HG03175 (cell line): ENCODE measurements at regions not wholly inside any gene's neighbourhood (a gene's known extent, or its start where the extent isn't known, plus 50 kb on each side); places are given as distances from the start of the nearest gene placed in this dataset.
"Not testable (repeated sequence)": the region's sequence is repeated elsewhere in the genome, so short reads cannot be mapped to it uniquely, and the experiment has no call there.

Experiments
- ATAC-seq: cut with Tn5 transposase; IDR thresholded peaks from one replicate; pipeline ENCODE4 v1.9.1; 2021; ENCODE audit warnings: mild to moderate bottlenecking, moderate library complexity; ENCODE audit not compliant: unreplicated experiment

DNA sequence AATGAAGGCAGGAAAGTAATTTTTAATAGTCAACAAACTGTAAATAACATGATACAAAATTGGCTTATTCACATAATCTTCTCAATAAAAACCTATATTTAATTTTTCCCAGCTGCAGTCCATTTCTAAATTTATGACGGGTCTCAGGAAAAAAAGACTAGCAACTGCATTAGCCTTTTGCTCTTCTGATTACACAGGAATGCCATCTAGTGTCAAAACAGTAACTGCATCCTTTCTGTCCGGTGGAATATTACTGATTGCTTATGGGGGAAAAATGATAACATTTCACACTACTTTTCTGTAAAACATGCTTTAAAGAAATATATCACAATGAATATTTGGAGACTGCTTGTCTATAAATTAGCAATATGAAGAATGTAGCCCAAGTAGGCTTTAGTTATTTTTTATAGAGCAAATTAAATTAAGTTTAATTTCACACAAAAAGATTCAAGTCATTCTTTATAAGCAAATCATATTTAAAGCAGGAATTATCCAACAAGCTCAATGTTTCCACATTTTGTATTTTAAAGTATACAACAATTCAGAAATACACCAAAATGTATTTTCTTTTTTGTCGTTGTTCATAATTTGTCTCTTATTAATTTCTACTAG lies 534.7 kb downstream of the CDH10 start:
- ATAC-seq = no peak

DNA sequence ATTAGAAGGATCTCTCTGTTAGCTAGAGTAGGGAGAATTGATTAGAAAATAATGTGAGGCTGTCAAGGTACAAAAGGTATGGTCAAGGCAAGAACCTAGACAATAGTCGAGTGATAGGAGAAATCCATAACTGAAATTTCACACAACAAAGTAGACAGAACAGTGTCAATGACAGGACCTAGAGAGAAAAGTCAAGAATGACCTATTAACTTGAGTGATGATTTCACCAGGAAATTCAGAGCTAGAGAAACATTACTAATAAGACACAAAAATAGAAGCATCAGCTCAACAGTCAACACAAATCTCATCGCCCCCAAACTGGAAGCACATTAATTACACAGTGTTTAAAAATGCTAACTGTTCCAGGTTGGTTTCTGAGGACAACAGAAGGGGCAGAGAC lies 532.4 kb downstream of the CDH10 start:
- no peak for ATAC-seq

DNA sequence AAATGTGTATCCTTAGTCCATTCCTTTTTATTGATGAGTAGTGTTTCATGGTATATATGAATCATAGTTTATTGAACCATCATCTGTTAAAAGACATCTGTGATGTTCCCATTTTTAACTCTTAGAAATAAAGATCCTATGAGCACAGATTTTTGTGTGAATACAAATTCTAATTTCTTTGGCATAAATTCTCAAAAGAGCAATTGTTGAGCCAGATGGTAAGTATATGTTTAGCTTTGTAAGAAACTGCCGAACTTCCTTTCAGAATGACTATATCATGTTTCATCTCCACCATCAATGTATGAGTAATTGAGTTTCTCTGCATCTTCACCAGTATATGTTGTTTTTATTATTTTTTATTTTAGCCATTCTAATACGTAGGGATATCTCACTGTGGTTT lies 526.4 kb downstream of the CDH10 start:
- ATAC-seq = no peak

DNA sequence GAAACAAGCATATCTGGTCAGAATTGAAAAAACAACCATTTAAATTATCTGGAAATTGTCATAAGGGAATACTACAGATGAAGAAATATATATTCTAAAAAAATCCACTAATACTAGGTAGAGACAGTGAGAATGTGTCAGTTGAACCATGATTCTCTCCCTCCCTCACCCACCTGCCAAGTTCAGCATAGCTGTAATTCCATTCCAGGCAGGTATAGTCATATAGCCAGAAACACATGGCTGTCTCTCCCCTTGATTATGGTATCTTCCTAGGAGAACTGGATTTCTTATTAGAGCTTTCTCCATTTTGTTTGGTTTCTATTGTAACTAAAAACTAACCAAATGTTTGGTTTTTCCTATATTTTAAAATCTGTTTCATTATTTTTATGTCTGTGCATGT lies 509.2 kb downstream of the CDH10 start:
- no peak for ATAC-seq

DNA sequence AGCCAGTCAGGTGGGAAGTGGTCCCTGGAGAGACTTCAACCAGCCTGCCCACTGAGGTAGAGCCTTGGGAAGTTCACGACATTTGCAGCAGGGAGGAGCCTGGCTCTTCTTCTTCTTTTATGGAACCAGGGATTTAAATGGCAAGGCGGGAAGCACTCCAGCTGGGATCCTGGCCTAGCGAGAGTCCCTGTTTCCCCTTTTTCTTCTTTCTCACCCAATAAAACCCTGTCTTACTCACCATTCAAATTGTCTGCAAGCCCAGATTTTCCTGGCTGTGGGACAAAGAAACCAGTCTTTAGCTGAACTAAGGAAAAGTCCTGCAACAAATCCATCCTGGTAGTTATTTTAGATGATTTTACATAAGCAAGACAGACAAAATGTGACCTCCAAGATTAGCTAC lies 503.7 kb downstream of the CDH10 start:
- ATAC-seq = no peak

DNA sequence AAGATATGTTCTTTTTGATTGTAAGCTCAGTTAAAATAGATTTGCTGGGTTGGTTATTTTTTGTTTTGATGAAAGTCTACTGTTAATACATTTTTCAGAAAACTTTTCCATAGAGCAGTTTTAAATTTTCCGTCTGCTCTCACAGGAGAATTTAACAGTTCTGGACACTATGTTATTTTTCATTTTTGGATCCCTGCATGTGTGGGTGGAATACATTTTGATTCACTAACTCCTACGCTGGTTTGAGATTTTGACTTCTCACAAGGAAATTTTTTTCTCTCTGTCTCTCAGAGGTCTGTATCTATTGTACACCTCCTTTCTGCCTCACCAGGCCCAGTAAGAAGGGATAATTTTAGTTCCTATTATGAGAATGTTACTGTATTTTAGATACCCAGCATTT lies 502.4 kb downstream of the CDH10 start:
- no peak for ATAC-seq

DNA sequence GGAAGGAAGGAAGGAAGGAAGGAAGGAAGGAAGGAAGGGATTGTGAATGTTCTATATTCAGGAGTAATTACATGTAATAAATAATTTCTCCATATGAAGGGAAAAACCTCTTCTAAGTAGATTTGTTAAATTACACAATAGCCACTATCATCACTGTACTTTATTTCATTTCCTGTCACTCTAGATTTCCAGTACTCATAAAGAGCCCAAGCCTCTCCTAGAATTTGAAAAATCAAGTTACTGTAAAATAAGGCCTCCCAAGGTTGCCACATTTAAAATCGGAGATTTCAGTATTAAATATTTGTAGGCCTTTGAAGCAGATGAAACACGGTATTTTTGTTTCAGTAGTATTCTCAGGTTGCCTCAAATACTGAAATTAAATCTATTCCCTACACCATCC lies 499.0 kb downstream of the CDH10 start:
- ATAC-seq = no peak

DNA sequence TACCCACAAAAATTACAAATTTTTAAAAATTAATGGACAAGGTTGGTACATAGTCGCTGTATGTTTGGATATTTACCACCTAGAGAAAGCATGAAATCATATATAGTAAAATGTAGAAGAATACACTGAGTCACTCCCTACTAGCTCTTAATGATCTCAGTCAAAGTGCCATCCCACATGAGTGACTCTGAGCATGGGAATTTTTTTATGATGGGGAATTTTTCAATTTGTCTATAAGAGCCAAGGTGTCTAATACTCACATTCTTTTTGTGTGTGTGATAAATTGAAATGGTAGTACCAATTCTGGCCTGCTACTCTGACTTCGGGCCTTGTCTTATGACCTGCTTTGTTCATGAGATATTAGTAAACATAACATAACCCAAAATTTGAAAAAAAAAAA lies 483.2 kb downstream of the CDH10 start:
- no peak for ATAC-seq

DNA sequence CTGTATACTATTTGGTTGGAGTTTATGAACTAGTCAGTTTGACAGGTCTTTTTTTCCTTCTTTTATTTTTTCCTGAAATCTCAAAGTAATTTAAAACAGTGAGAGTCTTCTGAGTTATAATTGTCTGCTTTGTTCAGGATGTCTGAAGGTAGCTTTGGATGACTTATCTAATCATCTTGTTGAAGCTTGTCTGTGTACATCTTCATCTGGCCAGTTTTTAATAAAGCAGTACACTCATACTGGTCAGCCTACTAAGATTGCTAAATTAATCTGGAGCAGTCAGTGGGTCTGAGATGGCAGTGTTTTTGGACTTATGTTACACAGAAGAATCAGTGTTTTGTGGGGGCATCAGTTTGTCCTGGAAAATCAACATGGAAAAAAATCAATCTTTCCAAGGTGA lies 482.4 kb downstream of the CDH10 start:
- ATAC-seq = no peak

DNA sequence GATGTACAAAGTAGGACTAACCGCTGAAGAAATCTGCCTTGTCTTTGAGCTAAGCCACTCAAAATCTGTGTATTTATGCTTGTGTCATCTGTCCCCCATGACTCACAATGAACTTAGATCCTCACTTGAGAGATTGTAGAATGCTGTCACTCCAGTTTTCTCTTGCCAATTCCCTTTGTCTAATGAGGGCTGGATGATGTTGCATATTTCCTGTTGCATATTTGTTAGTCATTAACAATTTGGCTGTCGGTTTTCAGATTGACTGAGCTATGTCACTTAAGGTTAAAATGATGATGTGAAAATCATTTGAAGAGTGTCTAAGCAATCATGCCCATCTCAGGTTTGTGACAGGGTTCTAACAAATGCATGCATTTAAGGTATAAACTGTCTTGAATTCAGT lies 481.7 kb downstream of the CDH10 start:
- ATAC-seq = no peak

DNA sequence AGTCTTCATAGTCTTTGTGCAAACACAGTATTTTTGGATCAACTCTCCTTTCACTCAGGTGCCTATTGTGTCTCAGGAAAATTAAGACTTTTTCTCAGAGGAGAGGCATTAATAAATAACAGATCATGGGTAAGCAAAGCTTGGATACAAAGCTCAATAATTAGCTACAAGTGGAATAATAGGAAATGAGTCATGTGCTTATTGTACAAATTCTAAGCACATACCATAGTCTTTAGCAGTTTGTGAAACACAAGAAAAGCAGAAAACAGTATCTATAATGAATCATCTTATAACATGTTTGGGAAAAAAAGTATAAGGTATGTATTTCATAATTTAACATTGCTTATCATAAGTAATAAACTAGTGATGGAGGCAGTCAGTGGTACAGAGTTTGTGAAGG lies 477.0 kb downstream of the CDH10 start:
- no peak for ATAC-seq

DNA sequence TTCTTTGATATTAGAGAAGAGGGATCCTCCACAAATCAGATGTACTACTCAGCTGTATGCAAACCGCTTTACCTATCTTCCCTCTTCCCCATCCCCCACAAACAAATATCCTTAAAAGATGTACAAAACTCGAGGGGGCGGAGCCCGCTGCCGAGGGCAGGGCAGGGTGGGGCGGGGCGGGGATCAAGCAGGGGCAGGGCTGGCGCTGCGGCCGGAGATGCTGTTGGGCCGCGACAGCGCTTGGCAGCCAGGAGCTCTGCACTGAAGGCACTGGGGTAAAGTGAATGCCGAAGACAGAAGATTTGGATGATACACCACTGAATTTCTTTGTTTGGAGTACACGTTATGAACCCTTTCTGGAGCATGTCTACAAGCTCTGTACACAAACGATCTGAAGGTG lies 474.8 kb downstream of the CDH10 start:
- ATAC-seq = no peak

DNA sequence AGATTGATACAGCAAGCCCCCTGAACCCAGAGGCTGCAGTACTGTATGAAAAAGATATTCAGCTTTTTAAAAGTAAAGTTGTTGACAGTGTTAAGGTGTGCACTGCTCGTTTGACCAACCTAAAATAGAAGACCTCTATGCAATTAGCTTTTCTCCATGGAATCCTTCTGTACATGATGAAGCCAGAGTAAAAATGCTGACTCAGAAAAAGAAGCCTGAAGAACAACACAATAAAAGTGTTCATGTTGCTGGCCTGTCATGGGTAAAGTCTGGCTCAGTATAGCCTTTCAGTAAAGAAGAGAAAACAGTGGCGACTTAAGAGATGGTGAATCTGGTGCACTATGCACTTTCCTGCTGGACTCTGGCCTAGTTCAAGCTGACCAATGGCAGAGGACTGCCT lies 473.8 kb downstream of the CDH10 start:
- ATAC-seq = not testable (repeated sequence)

DNA sequence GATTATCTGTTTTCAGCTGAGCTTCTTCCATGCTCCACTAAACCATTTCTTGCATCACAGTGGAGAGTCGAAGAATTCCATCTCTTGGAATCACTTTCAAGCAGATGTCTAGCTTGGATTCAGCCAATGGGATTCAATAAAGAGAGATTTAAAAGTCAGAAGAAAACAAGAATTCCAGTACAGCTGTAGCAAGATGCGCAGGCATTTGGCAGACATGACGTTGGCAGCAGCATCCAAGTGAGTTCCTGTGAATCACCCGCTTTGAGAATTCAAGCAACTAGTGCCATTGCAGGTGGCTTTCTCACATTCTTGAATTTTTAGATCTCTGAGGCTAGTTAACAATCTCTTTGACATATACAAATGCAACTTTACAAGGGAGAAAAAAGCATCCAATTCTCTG lies 467.0 kb downstream of the CDH10 start:
- no peak for ATAC-seq

DNA sequence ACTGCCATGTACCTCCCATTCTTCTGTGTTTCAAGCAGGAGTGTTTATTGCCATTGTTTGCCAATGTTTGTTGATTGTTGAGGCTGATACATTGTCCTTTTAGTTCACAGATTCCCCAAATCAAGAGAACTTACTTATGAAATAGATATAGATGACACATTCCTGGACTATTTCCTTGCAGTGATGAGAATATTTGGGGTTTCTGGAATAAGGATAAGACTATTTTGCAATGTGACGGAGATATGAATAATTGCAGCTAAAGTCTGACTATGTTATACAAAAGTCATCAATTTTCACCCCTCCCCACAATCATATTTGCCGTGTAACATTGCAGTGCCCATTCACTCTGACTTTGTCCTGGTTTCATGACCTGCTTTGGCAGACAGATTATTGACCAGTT lies 460.8 kb downstream of the CDH10 start:
- no peak for ATAC-seq

DNA sequence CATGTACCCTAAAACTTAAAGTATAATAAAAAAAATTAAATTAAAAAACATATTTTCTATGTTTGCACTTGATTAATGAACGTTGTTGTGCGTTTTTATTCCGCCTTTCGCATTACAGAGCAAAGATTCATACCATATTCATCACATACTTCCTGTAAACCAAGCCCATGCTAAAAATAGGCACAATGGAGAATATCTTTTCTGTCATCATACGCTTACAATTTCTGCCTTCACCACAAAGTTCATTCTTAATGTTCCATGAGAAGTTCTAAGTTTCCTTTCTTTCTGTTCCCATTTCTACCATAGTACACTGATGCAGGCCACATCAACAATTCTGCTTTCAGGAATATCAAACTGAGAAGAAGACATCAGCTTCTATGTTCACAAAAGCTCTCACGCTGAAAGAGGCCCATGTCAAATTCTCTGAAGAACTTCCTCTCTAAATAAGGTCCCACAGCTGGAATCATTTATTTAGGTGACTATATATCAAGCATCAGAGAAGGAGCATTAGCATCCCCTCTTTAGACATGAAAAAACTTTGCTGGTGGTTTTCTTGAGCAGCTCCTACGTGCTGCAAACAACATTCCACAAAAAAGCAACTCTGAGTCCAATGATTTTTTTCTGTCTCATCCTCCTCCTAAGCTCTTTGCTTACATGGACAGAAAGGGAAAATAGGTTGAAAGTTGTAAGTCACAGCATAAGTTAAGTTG lies 456.4 kb downstream of the CDH10 start:
- ATAC-seq = no peak

DNA sequence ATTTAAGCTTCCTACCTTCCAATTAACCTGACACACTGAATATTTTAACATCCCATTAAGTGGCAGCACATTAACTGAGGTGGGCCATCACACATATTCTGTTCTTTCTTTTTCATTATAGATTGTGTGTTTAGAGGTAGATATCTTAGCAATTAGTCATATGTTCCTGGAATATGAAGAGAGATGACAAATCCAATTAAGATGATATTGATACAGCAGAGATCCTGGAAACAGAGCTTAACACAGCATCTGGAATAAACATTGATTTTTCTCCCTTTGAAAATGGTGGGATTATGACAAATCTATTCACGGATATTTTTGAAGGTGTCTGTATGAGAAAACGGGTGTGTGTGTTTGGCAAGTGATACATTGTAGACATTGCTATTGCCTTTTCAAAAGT lies 448.0 kb downstream of the CDH10 start:
- ATAC-seq = no peak

DNA sequence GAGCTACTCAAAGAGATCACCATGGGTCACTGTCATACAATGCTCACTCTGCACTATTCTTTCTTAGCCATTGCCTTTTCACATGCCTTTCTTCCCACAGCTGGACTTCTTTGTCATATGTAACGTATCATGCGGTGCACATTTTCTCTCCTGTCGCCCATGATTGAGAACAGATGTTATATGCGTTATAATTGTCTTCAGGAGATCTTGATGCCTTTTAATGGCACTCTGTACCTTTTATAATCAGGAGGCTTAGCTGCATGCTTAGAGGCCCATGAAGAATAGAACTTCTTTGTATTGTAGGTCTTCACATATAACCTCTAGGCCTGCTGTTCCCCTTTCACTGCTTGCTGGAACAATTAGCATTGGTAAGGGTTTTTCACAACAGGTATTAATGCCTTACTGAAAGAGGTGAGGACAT lies 436.1 kb downstream of the CDH10 start:
- no peak for ATAC-seq

DNA sequence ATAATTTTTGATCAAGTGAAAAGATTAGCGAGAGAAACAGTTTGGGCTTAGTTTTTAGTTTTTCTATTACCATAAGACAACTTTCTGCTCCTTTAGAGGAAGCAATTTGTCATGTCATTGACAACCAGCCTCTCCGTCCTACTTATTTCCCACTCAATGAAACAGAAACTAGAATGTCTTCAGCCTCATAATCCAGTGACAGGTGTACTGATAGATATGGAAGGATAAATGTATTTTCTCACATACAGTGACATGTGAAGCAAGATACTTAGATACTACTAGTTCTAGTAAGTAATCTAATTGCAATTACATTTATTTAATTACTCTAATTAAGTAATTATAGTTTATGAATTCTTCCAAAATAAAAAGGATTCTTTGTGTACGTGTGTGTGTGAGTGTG lies 429.7 kb downstream of the CDH10 start:
- ATAC-seq = no peak

DNA sequence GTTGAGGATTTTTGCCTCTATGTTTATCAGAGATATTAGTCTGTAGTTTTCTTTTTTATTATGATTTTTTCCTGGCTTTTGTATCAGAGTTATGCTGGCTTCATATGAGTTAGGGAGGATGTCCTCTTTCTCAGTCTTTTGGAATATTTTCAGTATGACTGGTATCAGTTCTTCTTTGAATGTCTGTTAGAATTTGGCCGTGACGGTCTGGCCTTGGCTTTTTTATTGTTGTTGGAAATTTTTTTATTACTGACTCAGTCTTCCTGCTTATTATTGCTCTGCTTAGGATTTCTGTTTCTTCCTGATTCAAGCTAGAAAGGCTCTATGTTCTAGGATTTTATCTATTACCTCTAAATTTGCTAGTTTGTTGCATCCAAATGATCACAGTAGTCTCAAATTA lies 421.9 kb downstream of the CDH10 start:
- no peak for ATAC-seq

DNA sequence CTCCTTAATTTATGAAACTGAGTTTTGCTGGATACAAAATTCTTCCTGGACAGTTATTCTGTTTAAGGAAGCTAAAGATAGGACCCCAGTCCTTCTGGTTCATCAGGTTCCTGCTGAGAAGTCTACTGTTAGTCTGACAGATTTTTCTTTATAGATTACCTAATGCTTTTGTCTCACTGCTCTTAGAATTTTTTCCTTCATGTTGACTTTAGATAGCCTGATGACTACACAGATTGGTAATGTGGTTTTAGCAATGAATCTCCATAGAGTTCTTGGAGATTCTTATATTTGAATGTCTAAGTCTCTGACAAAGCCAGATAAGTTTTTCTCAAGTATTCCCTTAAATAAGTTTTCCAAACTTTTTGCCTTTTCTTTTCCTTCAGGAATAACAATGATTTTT lies 419.7 kb downstream of the CDH10 start:
- no peak for ATAC-seq

DNA sequence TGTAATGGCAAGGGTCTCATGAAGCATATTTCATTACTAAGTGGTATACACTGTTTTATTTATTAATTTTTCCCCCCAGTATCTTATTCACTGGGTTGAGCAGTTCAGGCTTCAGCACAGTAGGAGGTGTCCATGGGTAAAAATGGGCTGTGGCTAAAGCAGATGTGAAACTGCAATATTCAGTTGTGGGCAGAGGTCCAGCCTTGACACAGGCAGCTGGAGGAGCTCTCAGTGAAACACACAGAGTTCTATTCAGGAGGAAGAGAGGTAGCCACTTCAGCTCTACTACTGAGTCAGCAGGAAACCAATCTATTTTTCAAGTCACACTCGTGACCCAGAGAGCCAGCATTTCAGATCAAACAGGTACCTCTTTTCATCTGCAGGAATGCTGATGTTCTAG lies 418.3 kb downstream of the CDH10 start:
- no peak for ATAC-seq

DNA sequence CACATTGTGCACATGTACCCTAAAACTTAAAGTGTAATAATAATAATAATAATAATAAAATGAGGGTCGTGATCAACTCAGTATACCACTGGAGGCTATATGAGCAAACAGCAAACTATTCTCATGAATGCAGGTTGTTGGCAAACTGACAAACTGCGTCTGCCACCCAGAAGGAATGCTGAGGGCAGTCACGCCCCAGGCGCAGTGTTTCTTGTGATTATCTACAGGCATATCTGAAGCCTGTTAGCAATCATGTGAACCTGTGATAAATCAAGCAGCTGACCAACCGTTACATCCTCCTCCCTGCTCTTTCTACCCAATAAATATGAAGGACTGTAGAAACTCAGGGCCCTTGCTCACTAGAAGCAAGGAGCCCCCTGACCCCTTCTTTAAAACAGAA lies 416.9 kb downstream of the CDH10 start:
- ATAC-seq = not testable (repeated sequence)
